Endodermal cell (in vitro differentiated cells): ENCODE measurements at regions not wholly inside any gene's neighbourhood (a gene's known extent, or its start where the extent isn't known, plus 50 kb on each side); places are given as distances from the start of the nearest gene placed in this dataset.

Experiments
- DNase-seq: peaks from one replicate; pipeline ENCODE4 v3.0.0-alpha.2; 2017
- H3K27ac ChIP-seq: 2 replicates; pipeline ENCODE4 v1.5.1; 2013; ENCODE audit warnings: mild to moderate bottlenecking, low read depth, low read length, moderate library complexity
- H3K27me3 ChIP-seq: 2 replicates; pipeline ENCODE4 v1.6.1; 2013; ENCODE audit warnings: mild to moderate bottlenecking, low read length, moderate library complexity; ENCODE audit not compliant: insufficient read depth, control insufficient read depth, poor library complexity, severe bottlenecking
- H3K36me3 ChIP-seq: 2 replicates; pipeline ENCODE4 v1.7.0; 2013; ENCODE audit warnings: mild to moderate bottlenecking, low read length, moderate library complexity; ENCODE audit not compliant: control insufficient read depth, insufficient read depth
- H3K4me1 ChIP-seq: one replicate; pipeline ENCODE4 v1.7.0; 2013; ENCODE audit warnings: low read length; ENCODE audit not compliant: control insufficient read depth, insufficient read depth
- H3K4me3 ChIP-seq: 2 replicates; pipeline ENCODE4 v1.5.1; 2013; ENCODE audit warnings: mild to moderate bottlenecking, low read length, moderate library complexity
- H3K9ac ChIP-seq: 2 replicates; pipeline ENCODE4 v1.6.1; 2013; ENCODE audit warnings: mild to moderate bottlenecking, low read length, moderate library complexity; ENCODE audit not compliant: poor library complexity, severe bottlenecking; ENCODE audit errors: extremely low read depth
- H3K9me3 ChIP-seq: 2 replicates; pipeline ENCODE4 v1.6.1; 2013; ENCODE audit warnings: mild to moderate bottlenecking, low read length, moderate library complexity; ENCODE audit not compliant: control insufficient read depth
- H3K27ac Mint-ChIP-seq: 2 replicates; pipeline ENCODE4 v1.8.0; 2020; ENCODE audit warnings: mixed read lengths
- H3K27me3 Mint-ChIP-seq: 2 replicates; pipeline ENCODE4 v1.8.0; 2021; ENCODE audit warnings: mild to moderate bottlenecking, mixed read lengths; ENCODE audit not compliant: insufficient read depth
- H3K36me3 Mint-ChIP-seq: 2 replicates; pipeline ENCODE4 v1.8.0; 2020; ENCODE audit warnings: low read depth, mixed read lengths
- H3K4me1 Mint-ChIP-seq: 2 replicates; pipeline ENCODE4 v1.8.0; 2020; ENCODE audit warnings: mixed read lengths
- H3K4me3 Mint-ChIP-seq: 2 replicates; pipeline ENCODE4 v1.8.0; 2020; ENCODE audit warnings: mild to moderate bottlenecking, moderate library complexity, mixed read lengths
- H3K9me3 Mint-ChIP-seq: 2 replicates; pipeline ENCODE4 v1.8.0; 2020; ENCODE audit warnings: mild to moderate bottlenecking, mixed read lengths
- WGBS, 2 experiments: methylation state at CpG; one replicate each; pipeline versions ENCODE4 v1.1.5 to v1.1.7; 2013; ENCODE audit warnings: missing lambda C conversion rate in 2 of 2, mixed read lengths in 1 of 2; ENCODE audit not compliant: insufficient coverage in 1 of 2, insufficient read length in 1 of 2; 5-methylcytosine and 5-hydroxymethylcytosine counted together
- TF ChIP-seq, protein P1 (sequence below): fragments of 200-600 bp; sonication (generic); conservative IDR thresholded peaks from 2 replicates; pipeline ENCODE4 v1.5.0; 2021; ENCODE audit warnings: antibody characterized with exemption, mild to moderate bottlenecking

DNA sequence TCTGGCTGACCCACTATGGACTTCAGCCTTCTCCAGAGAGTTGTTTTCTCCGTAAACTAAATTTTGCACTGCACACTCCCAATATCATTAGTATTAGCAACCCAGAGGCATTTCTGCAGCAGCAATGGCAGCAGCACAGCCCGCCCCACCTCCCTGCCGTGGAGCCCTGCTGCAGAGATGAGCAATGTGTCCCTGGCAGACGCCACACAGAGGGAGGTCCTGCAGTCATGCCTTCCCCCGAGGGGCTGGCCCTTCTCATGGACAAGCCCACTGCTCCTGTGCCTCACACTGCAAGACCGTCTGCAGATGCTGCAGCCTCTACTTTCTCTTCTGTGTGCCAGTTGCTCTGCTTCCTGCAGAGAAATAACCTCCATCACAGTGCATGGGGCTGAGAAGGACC is 393.4 kb upstream of the MKI67 start:
- Mint-ChIP-seq H3K4me1 (peaks cover 10% of the 10 kb centered on the region), H3K4me3 (no peak overlapping the region), H3K27ac (no peak overlapping the region), H3K27me3 (no peaks in the 10 kb centered on the region), H3K9me3 (no peaks in the 10 kb centered on the region), H3K36me3 (no peaks in the 10 kb centered on the region)
- Histone ChIP-seq H3K27me3 (no peaks in the 10 kb centered on the region), H3K4me3 (no peak overlapping the region), H3K4me1 (no peaks in the 10 kb centered on the region), H3K9me3 (no peaks in the 10 kb centered on the region), H3K27ac (no peak overlapping the region), H3K9ac (no peak overlapping the region), H3K36me3 (no peaks in the 10 kb centered on the region)
- TF ChIP-seq, protein P1, sequence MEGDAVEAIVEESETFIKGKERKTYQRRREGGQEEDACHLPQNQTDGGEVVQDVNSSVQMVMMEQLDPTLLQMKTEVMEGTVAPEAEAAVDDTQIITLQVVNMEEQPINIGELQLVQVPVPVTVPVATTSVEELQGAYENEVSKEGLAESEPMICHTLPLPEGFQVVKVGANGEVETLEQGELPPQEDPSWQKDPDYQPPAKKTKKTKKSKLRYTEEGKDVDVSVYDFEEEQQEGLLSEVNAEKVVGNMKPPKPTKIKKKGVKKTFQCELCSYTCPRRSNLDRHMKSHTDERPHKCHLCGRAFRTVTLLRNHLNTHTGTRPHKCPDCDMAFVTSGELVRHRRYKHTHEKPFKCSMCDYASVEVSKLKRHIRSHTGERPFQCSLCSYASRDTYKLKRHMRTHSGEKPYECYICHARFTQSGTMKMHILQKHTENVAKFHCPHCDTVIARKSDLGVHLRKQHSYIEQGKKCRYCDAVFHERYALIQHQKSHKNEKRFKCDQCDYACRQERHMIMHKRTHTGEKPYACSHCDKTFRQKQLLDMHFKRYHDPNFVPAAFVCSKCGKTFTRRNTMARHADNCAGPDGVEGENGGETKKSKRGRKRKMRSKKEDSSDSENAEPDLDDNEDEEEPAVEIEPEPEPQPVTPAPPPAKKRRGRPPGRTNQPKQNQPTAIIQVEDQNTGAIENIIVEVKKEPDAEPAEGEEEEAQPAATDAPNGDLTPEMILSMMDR = no peak
- WGBS, 2 experiments = 76 to 80% methylated on average over 6 of the region's 6 CpGs
- DNase-seq = no peak

DNA sequence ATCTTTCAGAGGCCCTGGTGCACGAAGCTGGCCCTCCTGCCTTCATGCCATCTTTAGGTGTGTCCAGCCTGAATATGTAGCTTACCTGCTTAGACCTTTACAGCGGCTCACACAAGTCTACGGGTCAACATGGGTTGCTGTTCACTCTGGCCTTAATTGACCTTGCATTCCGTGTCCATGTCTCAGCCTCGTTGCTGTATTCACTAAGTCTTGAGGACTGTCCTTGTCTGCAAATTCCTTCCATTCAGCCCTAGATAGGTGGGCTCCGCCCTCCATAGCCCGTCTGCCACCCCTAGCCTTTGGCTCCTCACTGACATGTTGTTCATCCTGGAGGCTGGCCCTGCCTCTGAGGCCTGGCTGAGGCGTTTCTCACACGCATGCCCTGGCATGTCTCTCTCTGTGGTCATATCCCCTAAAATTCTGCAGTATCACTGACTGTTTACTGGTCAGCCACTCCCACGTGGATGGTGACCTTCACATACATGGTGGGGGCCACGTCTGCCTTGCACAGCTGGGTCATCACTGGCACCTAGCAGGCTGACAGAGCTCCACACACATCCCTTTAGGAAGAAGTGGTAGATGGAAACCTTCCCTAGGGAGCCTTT is 394.1 kb upstream of the MKI67 start:
- no peak for DNase-seq
- Histone ChIP-seq H3K36me3 (no peaks in the 10 kb centered on the region), H3K4me3 (no peak overlapping the region), H3K27ac (no peak overlapping the region), H3K27me3 (no peaks in the 10 kb centered on the region), H3K9ac (no peak overlapping the region), H3K4me1 (no peaks in the 10 kb centered on the region), H3K9me3 (no peaks in the 10 kb centered on the region)
- H3K27me3 Mint-ChIP-seq = no peaks in the 10 kb centered on the region
- 93 to 95% methylated on average over 11 of the region's 11 CpGs for WGBS, 2 experiments
- peaks cover 7% of the 10 kb centered on the region for H3K4me1 Mint-ChIP-seq
- H3K27ac Mint-ChIP-seq = no peak overlapping the region
- H3K36me3 Mint-ChIP-seq = no peaks in the 10 kb centered on the region
- H3K4me3 Mint-ChIP-seq = no peak overlapping the region
- no peaks in the 10 kb centered on the region for H3K9me3 Mint-ChIP-seq
- TF ChIP-seq, protein P1 = no peak

DNA sequence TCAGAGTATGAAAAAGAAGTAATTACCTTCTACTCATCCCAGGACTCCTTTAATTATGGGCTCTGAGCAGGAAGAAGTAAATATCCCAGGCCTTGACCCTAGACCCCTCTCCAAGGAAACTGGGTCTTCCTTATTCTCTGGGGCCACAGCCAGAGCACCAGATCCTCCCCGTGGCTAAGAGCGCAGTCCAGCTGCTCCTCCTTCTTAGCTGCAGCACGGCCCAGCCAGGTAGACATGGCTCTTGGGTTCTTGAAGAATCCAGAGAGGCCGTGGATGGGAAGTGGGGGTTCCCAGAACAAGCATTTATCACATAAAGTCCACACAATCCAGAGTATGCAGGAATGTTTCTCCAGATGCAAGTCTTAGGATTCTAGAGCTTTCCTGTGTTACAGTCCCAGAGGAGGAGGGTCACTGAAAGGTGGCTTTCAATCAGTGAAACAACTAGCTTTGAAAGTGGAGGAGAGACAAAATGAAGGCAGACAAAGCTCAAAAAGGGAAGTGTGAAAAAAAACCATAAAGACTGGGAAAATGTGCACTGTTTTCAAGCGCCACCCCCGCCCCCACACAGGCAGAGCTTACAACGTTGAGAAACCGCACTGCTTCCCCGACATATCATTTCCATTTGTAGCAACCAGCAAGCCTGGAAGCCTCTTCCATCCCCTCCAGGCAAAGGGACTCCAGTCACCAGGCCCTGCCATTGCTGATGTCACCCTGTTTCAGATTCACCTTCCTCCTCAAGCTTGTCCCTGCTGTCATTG is 396.5 kb upstream of the MKI67 start:
- H3K36me3 ChIP-seq = no peaks in the 10 kb centered on the region
- no peaks in the 10 kb centered on the region for H3K27me3 ChIP-seq
- Mint-ChIP-seq H3K4me3 (no peak overlapping the region), H3K9me3 (no peaks in the 10 kb centered on the region), H3K27me3 (peaks cover 2% of the 10 kb centered on the region), H3K27ac (no peak overlapping the region), H3K4me1 (no peaks in the 10 kb centered on the region), H3K36me3 (no peaks in the 10 kb centered on the region)
- no peaks in the 10 kb centered on the region for H3K9me3 ChIP-seq
- no peaks in the 10 kb centered on the region for H3K4me1 ChIP-seq
- no peak overlapping the region for H3K27ac ChIP-seq
- H3K4me3 ChIP-seq = no peak overlapping the region
- no peak overlapping the region for H3K9ac ChIP-seq
- 93 to 94% methylated on average over 5 to 9 of the region's 9 CpGs for WGBS, 2 experiments
- no peak for DNase-seq
- TF ChIP-seq, protein P1 = no peak
